Keratinocyte (primary cell): ENCODE measurements at regions not wholly inside any gene's neighbourhood (a gene's known extent, or its start where the extent isn't known, plus 50 kb on each side); places are given as distances from the start of the nearest gene placed in this dataset.

ENCODE experiments used
- DNase-seq: peaks from one replicate; pipeline ENCODE4 v3.0.0-alpha.2; 2011; ENCODE audit warnings: low read depth, missing footprints, low spot score
- FAIRE-seq: peaks from 2 replicates; lab custom pipeline; 2011; peaks lifted over from hg19 to GRCh38; lab: Jason Lieb, UNC
- H2AFZ ChIP-seq: 2 replicates; pipeline ENCODE4 v1.6.0; 2012; ENCODE audit warnings: low read length, control low read depth, inconsistent platforms; ENCODE audit not compliant: control insufficient read depth
- H3K27ac ChIP-seq: 2 replicates; pipeline ENCODE4 v1.5.1; 2011; ENCODE audit warnings: low read length; ENCODE audit not compliant: control insufficient read depth, insufficient read depth
- H3K27me3 ChIP-seq: 3 replicates; pipeline ENCODE4 v1.6.0; 2011; ENCODE audit warnings: low read length; ENCODE audit not compliant: control insufficient read depth, insufficient read depth; ENCODE audit errors: extremely low read depth
- H3K36me3 ChIP-seq, 2 experiments: 2 replicates in 1 of 2; 3 replicates in 1 of 2; pipeline ENCODE4 v1.5.1; 2011; ENCODE audit warnings: low read length in 2 of 2, mild to moderate bottlenecking in 1 of 2; ENCODE audit not compliant: control insufficient read depth in 2 of 2, insufficient read depth in 2 of 2; ENCODE audit errors: extremely low read depth in 1 of 2
- H3K4me1 ChIP-seq: 3 replicates; pipeline ENCODE4 v1.5.1; 2011; ENCODE audit warnings: low read length; ENCODE audit not compliant: control insufficient read depth, insufficient read depth; ENCODE audit errors: extremely low read depth
- H3K4me2 ChIP-seq: 3 replicates; pipeline ENCODE4 v1.6.0; 2011; ENCODE audit warnings: low read depth, low read length; ENCODE audit not compliant: control insufficient read depth, insufficient read depth; ENCODE audit errors: extremely low read depth
- H3K4me3 ChIP-seq, 3 experiments: fragments of 200-600 bp in 1 of 3; sonication (generic) in 1 of 3; 2 replicates in 2 of 3; 3 replicates in 1 of 3; pipeline ENCODE4 v1.5.1; 2011 to 2016; ENCODE audit warnings: low read length in 3 of 3, mild to moderate bottlenecking in 3 of 3, control low read depth in 2 of 3, inconsistent platforms in 1 of 3, low read depth in 1 of 3, mixed read lengths in 1 of 3, mixed run types in 1 of 3, moderate library complexity in 1 of 3; ENCODE audit not compliant: control insufficient read depth in 2 of 3, insufficient read depth in 2 of 3; ENCODE audit errors: extremely low read depth in 1 of 3
- H3K79me2 ChIP-seq: 2 replicates; pipeline ENCODE4 v1.6.0; 2012; ENCODE audit warnings: low read length; ENCODE audit not compliant: control insufficient read depth, insufficient read depth
- H3K9ac ChIP-seq: 3 replicates; pipeline ENCODE4 v1.6.0; 2011; ENCODE audit warnings: low read length; ENCODE audit not compliant: control insufficient read depth, insufficient read depth; ENCODE audit errors: extremely low read depth
- H3K9me1 ChIP-seq: 3 replicates; pipeline ENCODE4 v1.6.0; 2011; ENCODE audit warnings: low read length; ENCODE audit not compliant: control insufficient read depth, insufficient read depth; ENCODE audit errors: extremely low read depth
- H3K9me3 ChIP-seq: 2 replicates; pipeline ENCODE4 v1.5.1; 2012; ENCODE audit warnings: low read depth, low read length; ENCODE audit not compliant: control insufficient read depth
- H4K20me1 ChIP-seq: 3 replicates; pipeline ENCODE4 v1.6.0; 2011; ENCODE audit warnings: low read length; ENCODE audit not compliant: control insufficient read depth, insufficient read depth; ENCODE audit errors: extremely low read depth
- EZH2 ChIP-seq: IDR thresholded peaks from one replicate; pipeline ENCODE4 v1.6.1; 2012; ENCODE audit warnings: inconsistent platforms, mild to moderate bottlenecking, low read length, moderate library complexity
- dilution Hi-C: fragments of 300-500 bp; cut with MboI; formaldehyde crosslinking; loops from one replicate; pipeline ENCODE4 v1.7.0; 2020; ENCODE audit warnings: low sequenced_read_pairs; ENCODE audit not compliant: extremely low pct_ligation_motif_present
- TF ChIP-seq, protein P1 (sequence below), 3 experiments: IDR thresholded peaks in 1 of 3; conservative IDR thresholded peaks in 1 of 3; optimal IDR thresholded peaks in 1 of 3; 2 replicates in 2 of 3; 3 replicates in 1 of 3; pipeline versions ENCODE3 to v1.5.1; 2011; ENCODE audit warnings: low read length in 3 of 3, mild to moderate bottlenecking in 3 of 3, moderate library complexity in 2 of 3, control low read depth in 1 of 3, inconsistent platforms in 1 of 3; ENCODE audit not compliant: insufficient read depth in 2 of 3; ENCODE audit errors: extremely low read depth in 1 of 3

DNA sequence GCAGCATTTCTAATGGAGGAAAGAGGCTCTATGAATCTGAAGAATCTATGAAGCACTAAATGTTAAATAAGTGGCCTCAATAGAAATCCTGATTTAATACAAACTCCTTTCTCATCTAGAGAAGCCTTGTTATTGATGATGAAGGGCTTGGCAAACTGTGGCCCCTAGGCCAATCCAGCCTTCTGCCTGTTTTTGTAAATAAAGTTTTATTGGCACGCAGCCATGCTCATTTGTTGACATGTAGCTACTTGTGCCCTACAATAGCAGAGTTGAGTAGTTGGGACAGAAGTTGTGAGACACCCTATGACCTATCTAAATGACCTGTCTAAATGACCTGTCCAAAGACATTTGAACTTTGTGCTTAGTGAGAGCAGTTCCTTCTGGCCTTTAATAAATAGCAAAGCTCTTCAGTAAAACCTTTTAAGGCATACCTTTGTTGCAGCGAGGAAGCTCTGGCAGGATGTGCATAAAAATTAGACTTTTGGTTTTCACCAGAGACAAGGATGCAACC lies 484.4 kb upstream of the SPRED2 start:
- Histone ChIP-seq H3K9me3 (no peaks in the 10 kb centered on the region), H3K4me2 (no peak overlapping the region), H3K4me3 (no peak overlapping the region), H2AFZ (no peak overlapping the region), H3K36me3 (no peaks in the 10 kb centered on the region), H3K9ac (no peak overlapping the region), H3K9me1 (no peaks in the 10 kb centered on the region), H3K27me3 (peaks cover 3% of the 10 kb centered on the region), H3K27ac (no peak overlapping the region), H3K79me2 (no peaks in the 10 kb centered on the region), H3K4me1 (no peaks in the 10 kb centered on the region), H4K20me1 (no peaks in the 10 kb centered on the region)
- dilution Hi-C loops, result no loop called here
- TF ChIP-seq EZH2, result no peak
- FAIRE-seq (no peak), DNase-seq (no peak)

DNA sequence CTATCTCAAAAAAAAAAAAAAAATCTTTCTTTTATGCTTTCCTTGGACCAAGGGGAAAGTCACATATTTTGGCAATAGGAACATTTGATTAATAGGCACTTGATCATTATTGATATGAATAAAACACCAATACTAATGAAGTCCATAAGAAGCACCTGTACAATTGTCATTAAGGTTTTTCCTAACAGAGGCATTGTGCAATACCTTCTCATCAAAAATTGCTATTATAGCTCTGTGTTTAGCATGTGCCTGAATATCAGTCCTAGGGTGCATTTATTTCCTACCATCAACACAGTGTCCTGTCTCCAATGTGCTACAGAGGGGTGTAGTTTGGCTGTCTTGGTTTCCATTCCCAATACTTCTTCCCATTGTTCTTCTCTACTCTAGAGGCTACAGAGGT lies 483.8 kb upstream of the SPRED2 start:
- Histone ChIP-seq H2AFZ (no peak overlapping the region), H4K20me1 (no peaks in the 10 kb centered on the region), H3K4me3 (no peak overlapping the region), H3K9ac (no peak overlapping the region), H3K27me3 (peaks cover 3% of the 10 kb centered on the region), H3K79me2 (no peaks in the 10 kb centered on the region), H3K27ac (no peak overlapping the region), H3K36me3 (no peaks in the 10 kb centered on the region), H3K4me2 (no peak overlapping the region), H3K4me1 (no peaks in the 10 kb centered on the region), H3K9me1 (no peaks in the 10 kb centered on the region), H3K9me3 (no peaks in the 10 kb centered on the region)
- dilution Hi-C loops, result no loop called here
- DNase-seq, result no peak
- FAIRE-seq, result no peak
- no peak for TF ChIP-seq EZH2
- TF ChIP-seq, protein P1, sequence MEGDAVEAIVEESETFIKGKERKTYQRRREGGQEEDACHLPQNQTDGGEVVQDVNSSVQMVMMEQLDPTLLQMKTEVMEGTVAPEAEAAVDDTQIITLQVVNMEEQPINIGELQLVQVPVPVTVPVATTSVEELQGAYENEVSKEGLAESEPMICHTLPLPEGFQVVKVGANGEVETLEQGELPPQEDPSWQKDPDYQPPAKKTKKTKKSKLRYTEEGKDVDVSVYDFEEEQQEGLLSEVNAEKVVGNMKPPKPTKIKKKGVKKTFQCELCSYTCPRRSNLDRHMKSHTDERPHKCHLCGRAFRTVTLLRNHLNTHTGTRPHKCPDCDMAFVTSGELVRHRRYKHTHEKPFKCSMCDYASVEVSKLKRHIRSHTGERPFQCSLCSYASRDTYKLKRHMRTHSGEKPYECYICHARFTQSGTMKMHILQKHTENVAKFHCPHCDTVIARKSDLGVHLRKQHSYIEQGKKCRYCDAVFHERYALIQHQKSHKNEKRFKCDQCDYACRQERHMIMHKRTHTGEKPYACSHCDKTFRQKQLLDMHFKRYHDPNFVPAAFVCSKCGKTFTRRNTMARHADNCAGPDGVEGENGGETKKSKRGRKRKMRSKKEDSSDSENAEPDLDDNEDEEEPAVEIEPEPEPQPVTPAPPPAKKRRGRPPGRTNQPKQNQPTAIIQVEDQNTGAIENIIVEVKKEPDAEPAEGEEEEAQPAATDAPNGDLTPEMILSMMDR (optimal IDR thresholded peaks at IDR 0.05 in 1 of 3, IDR thresholded peaks at IDR 0.05 in 1 of 3, conservative IDR thresholded peaks at IDR 0.05 in 1 of 3; ENCODE audit: extremely low read depth in 1 of 3, insufficient read depth in 2 of 3, low read length in 3 of 3), result no peak

DNA sequence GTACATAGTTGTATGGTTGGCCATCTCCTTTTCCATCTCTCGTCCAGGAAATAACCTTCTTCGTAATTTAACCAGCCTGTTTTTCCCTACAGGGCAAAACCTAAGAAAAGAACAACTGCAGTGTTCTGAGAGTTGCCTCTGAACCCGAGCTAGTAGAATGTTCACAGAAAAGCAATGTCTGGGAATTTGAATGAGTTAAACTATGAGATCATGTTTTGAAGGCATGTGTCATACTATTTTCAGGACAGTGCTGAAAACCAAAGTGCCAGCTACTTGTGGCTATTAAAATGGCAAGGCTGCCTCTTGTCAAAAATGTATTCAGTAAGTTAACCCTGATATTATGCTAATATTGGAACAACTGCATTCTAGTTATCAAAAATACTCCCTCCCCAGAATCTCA lies 482.9 kb upstream of the SPRED2 start:
- TF ChIP-seq, protein P1 (optimal IDR thresholded peaks at IDR 0.05 in 1 of 3, IDR thresholded peaks at IDR 0.05 in 1 of 3, conservative IDR thresholded peaks at IDR 0.05 in 1 of 3; ENCODE audit: extremely low read depth in 1 of 3, insufficient read depth in 2 of 3, low read length in 3 of 3), result no peak
- no peak for TF ChIP-seq EZH2
- dilution Hi-C loops, result no loop called here
- H3K27ac ChIP-seq, result no peak overlapping the region
- no peaks in the 10 kb centered on the region for H4K20me1 ChIP-seq
- no peaks in the 10 kb centered on the region for H3K79me2 ChIP-seq
- FAIRE-seq (no peak), DNase-seq (no peak)
- no peaks in the 10 kb centered on the region for H3K9me3 ChIP-seq
- H3K9ac ChIP-seq, result no peak overlapping the region
- no peaks in the 10 kb centered on the region for H3K4me1 ChIP-seq
- no peak overlapping the region for H3K4me2 ChIP-seq
- no peak overlapping the region for H3K4me3 ChIP-seq
- H2AFZ ChIP-seq, result no peak overlapping the region
- H3K36me3 ChIP-seq, result no peaks in the 10 kb centered on the region
- H3K27me3 ChIP-seq, result no peaks in the 10 kb centered on the region
- H3K9me1 ChIP-seq, result no peaks in the 10 kb centered on the region
